WTC11 (cell line): ENCODE measurements at regions not wholly inside any gene's neighbourhood (a gene's known extent, or its start where the extent isn't known, plus 50 kb on each side); places are given as distances from the start of the nearest gene placed in this dataset.

Source experiments
- ATAC-seq: fragments of 200-7000 bp; cut with Tn5 transposase; 2 replicates; pipeline ENCODE4 v1.10.0; 2021; ENCODE audit warnings: mild to moderate bottlenecking, moderate library complexity
- CTCF ChIA-PET: fragments of 300-600 bp; sonication (Branson Sonifier 250); formaldehyde crosslinking; loops from one replicate; lab custom pipeline; 2021; ENCODE audit warnings: antibody characterized with exemption; lab: Charles Lee
- POLR2A ChIA-PET: fragments of 350-600 bp; sonication (Branson Sonifier 250); formaldehyde crosslinking; loops from one replicate; lab custom pipeline; 2021; ENCODE audit warnings: antibody characterized with exemption; lab: Charles Lee
- DNase-seq: peaks from one replicate; pipeline ENCODE4 v3.0.0; 2021; ENCODE audit warnings: low spot score
- H3K27ac Mint-ChIP-seq: 2 replicates; pipeline ENCODE4 v1.8.0; 2021; ENCODE audit warnings: mixed read lengths
- H3K27me3 Mint-ChIP-seq: 2 replicates; pipeline ENCODE4 v1.8.0; 2021; ENCODE audit warnings: low read depth, mild to moderate bottlenecking, moderate library complexity, mixed read lengths
- H3K36me3 Mint-ChIP-seq: 2 replicates; pipeline ENCODE4 v1.8.0; 2021; ENCODE audit warnings: mixed read lengths
- H3K4me1 Mint-ChIP-seq: 2 replicates; pipeline ENCODE4 v1.8.0; 2022; ENCODE audit warnings: mixed read lengths
- H3K4me3 Mint-ChIP-seq: 2 replicates; pipeline ENCODE4 v1.8.0; 2021; ENCODE audit warnings: mild to moderate bottlenecking, moderate library complexity, mixed read lengths
- H3K9me3 Mint-ChIP-seq: 2 replicates; pipeline ENCODE4 v1.8.0; 2021; ENCODE audit warnings: mixed read lengths
- ATF1 ChIP-seq: sonication (generic); formaldehyde crosslinking; IDR thresholded peaks from 2 replicates; pipeline ENCODE4 v1.8.1; 2023; ENCODE audit warnings: mild to moderate bottlenecking, moderate library complexity, missing genetic modification reagents
- ATF6 ChIP-seq: sonication (generic); formaldehyde crosslinking; IDR thresholded peaks from 2 replicates; pipeline ENCODE4 v1.8.1; 2023; ENCODE audit warnings: mild to moderate bottlenecking, missing genetic modification reagents
- CREB1 ChIP-seq: sonication (generic); formaldehyde crosslinking; IDR thresholded peaks from 2 replicates; pipeline ENCODE4 v1.8.0; 2023; ENCODE audit warnings: mild to moderate bottlenecking, missing genetic modification reagents
- CTCF ChIP-seq: fragments of 200-600 bp; IDR thresholded peaks from 2 replicates; pipeline ENCODE4 v1.8.0; 2022; ENCODE audit warnings: antibody characterized with exemption
- E2F1 ChIP-seq: sonication (generic); formaldehyde crosslinking; IDR thresholded peaks from 2 replicates; pipeline ENCODE4 v1.8.0; 2022; ENCODE audit warnings: mild to moderate bottlenecking, missing genetic modification reagents
- E2F5 ChIP-seq: sonication (generic); formaldehyde crosslinking; IDR thresholded peaks from 2 replicates; pipeline ENCODE4 v1.8.1; 2022; ENCODE audit warnings: mild to moderate bottlenecking, moderate library complexity, missing genetic modification reagents
- KAT7 ChIP-seq: sonication (generic); formaldehyde crosslinking; IDR thresholded peaks from 2 replicates; pipeline ENCODE4 v1.8.1; 2023; ENCODE audit warnings: missing genetic modification reagents, mild to moderate bottlenecking, borderline replicate concordance
- NFATC4 ChIP-seq: fragments of 250-450 bp; sonication (Bioruptor Pico); IDR thresholded peaks from 2 replicates; pipeline ENCODE4 v1.9.0; 2021; ENCODE audit warnings: mild to moderate bottlenecking
- NFYB ChIP-seq: sonication (generic); formaldehyde crosslinking; conservative IDR thresholded peaks from 2 replicates; pipeline ENCODE4 v1.8.0; 2022; ENCODE audit warnings: low read depth, missing genetic modification reagents
- NR2C2 ChIP-seq: sonication (generic); formaldehyde crosslinking; IDR thresholded peaks from 2 replicates; pipeline ENCODE4 v1.8.0; 2022; ENCODE audit warnings: mild to moderate bottlenecking, missing genetic modification reagents
- PRDM15 ChIP-seq: sonication (generic); formaldehyde crosslinking; IDR thresholded peaks from 2 replicates; pipeline ENCODE4 v1.8.0; 2022; ENCODE audit warnings: missing genetic modification reagents
- RELA ChIP-seq: sonication (generic); formaldehyde crosslinking; IDR thresholded peaks from 2 replicates; pipeline ENCODE4 v1.8.1; 2022; ENCODE audit warnings: missing genetic modification reagents, mild to moderate bottlenecking, borderline replicate concordance
- ZMAT4 ChIP-seq: fragments of 250-450 bp; sonication (Bioruptor Pico); IDR thresholded peaks from 2 replicates; pipeline ENCODE4 v1.9.0; 2021; ENCODE audit warnings: mild to moderate bottlenecking
- ZNF138 ChIP-seq: sonication (generic); formaldehyde crosslinking; conservative IDR thresholded peaks from 2 replicates; pipeline ENCODE4 v1.8.1; 2022; ENCODE audit warnings: mild to moderate bottlenecking, moderate library complexity, missing genetic modification reagents
- ZNF281 ChIP-seq: sonication (generic); formaldehyde crosslinking; IDR thresholded peaks from 2 replicates; pipeline ENCODE4 v1.8.0; 2023; ENCODE audit warnings: mild to moderate bottlenecking, missing genetic modification reagents
- ZNF317 ChIP-seq: sonication (generic); formaldehyde crosslinking; IDR thresholded peaks from 2 replicates; pipeline ENCODE4 v1.8.1; 2023; ENCODE audit warnings: low read depth, mild to moderate bottlenecking, moderate library complexity, missing genetic modification reagents, borderline replicate concordance
- ZNF532 ChIP-seq: fragments of 250-450 bp; sonication (Bioruptor Pico); IDR thresholded peaks from 2 replicates; pipeline ENCODE4 v1.9.0; 2021; ENCODE audit warnings: mild to moderate bottlenecking, borderline replicate concordance

GRCh38 chr7:68185631-68186456 is 1189.2 kb downstream of the TYW1 start (continued):
- TF ChIP-seq CTCF: no peak
- no peak for TF ChIP-seq RELA (CRISPR knock-in tag)
- TF ChIP-seq PRDM15 (CRISPR knock-in tag): no peak

- H3K4me1 Mint-ChIP-seq: peaks cover 14% of the 10 kb centered on the region
- TF ChIP-seq KAT7 (no peak), ZNF317 (no peak), NFATC4 (CRISPR knock-in tag) (no peak), ZMAT4 (CRISPR knock-in tag) (no peak), ZNF281 (no peak), ATF6 (CRISPR knock-in tag) (no peak), ZNF138 (CRISPR knock-in tag) (no peak), ATF1 (CRISPR knock-in tag) (no peak), CREB1 (CRISPR knock-in tag) (no peak), E2F5 (CRISPR knock-in tag) (no peak), ZNF532 (CRISPR knock-in tag) (no peak), NFYB (CRISPR knock-in tag) (no peak), E2F1 (CRISPR knock-in tag) (no peak), NR2C2 (CRISPR knock-in tag) (no peak)
Observed at GRCh38 chr7:68187532-68187931, 1190.9 kb downstream of the TYW1 start.

More at GRCh38 chr7:68187532-68187931, 1190.9 kb downstream of the TYW1 start:
- ATAC-seq: no peak
- peaks cover 3% of the 10 kb centered on the region; the same call in 1 of the 2 replicates for H3K9me3 Mint-ChIP-seq
- no peaks in the 10 kb centered on the region for H3K27me3 Mint-ChIP-seq
- no peaks in the 10 kb centered on the region; the same call in 1 of the 2 replicates for H3K36me3 Mint-ChIP-seq
- peak overlapping the region; percentile 42; the same call in 1 of the 2 replicates for H3K27ac Mint-ChIP-seq
- CTCF ChIA-PET: no interaction called here
- no peak for DNase-seq
- POLR2A ChIA-PET: no interaction called here
- H3K4me3 Mint-ChIP-seq: no peak overlapping the region
